Endothelial cell of umbilical vein (primary cell): ENCODE measurements at regions not wholly inside any gene's neighbourhood (a gene's known extent, or its start where the extent isn't known, plus 50 kb on each side); places are given as distances from the start of the nearest gene placed in this dataset.

Experiments used
- CTCF ChIP-seq, 2 donors: IDR thresholded peaks; 1 replicate in 1 of 2; 2 replicates in 1 of 2; pipeline ENCODE4 v1.5.1; 2011; ENCODE audit warnings: low read length in 2 of 2, mild to moderate bottlenecking in 2 of 2, moderate library complexity in 2 of 2, control low read depth in 1 of 2, inconsistent platforms in 1 of 2, low read depth in 1 of 2; ENCODE audit not compliant: insufficient read depth in 1 of 2; ENCODE audit errors: extremely low read depth in 1 of 2
- EZH2 ChIP-seq: IDR thresholded peaks from 2 replicates; pipeline ENCODE4 v1.6.1; 2012; ENCODE audit warnings: borderline replicate concordance, low read depth, mild to moderate bottlenecking, moderate library complexity, low read length, inconsistent platforms; ENCODE audit not compliant: severe bottlenecking
- FOS ChIP-seq: IDR thresholded peaks from 2 replicates; pipeline ENCODE4 v1.6.1; 2011; ENCODE audit warnings: mild to moderate bottlenecking, low read length, moderate library complexity, borderline replicate concordance; ENCODE audit not compliant: insufficient read depth
- JUN ChIP-seq: IDR thresholded peaks from 2 replicates; pipeline ENCODE4 v1.6.1; 2011; ENCODE audit warnings: borderline replicate concordance, low read depth; ENCODE audit not compliant: insufficient read length, insufficient read depth
- POLR2AphosphoS5 ChIP-seq: IDR thresholded peaks from 2 replicates; pipeline ENCODE4 v1.6.1; 2012; ENCODE audit warnings: low read depth, mild to moderate bottlenecking, control low read depth, low read length, moderate library complexity; ENCODE audit not compliant: insufficient read depth

- TF ChIP-seq POLR2AphosphoS5: no peak
- TF ChIP-seq CTCF (IDR thresholded peaks at IDR 0.05; ENCODE audit: extremely low read depth in 1 of 2, insufficient read depth in 1 of 2, low read depth in 1 of 2, low read length in 2 of 2): no peak
- no peak for TF ChIP-seq JUN
- no peak for TF ChIP-seq EZH2
- TF ChIP-seq FOS: no peak
These were observed 128.8 kb upstream of the TACR1 start for GRCh38 chr2:75328156-75328555.
